Adrenal gland (tissue), 9 donors: ENCODE measurements at regions not wholly inside any gene's neighbourhood (a gene's known extent, or its start where the extent isn't known, plus 50 kb on each side); places are given as distances from the start of the nearest gene placed in this dataset.

Source experiments
- DNase-seq, 7 donors: peaks; one replicate each; pipeline ENCODE4 v3.0.0-alpha.2; 2019 to 2020
- H3K27ac ChIP-seq, 5 donors: fragments of 200-600 bp; sonication (generic) in 4 of 5; 1 replicate in 3 of 5; 2 replicates in 2 of 5; pipeline versions ENCODE4 v1.5.1 to v1.8.0; 2016 to 2020; ENCODE audit warnings: mild to moderate bottlenecking in 1 of 5
- H3K27me3 ChIP-seq: fragments of 200-600 bp; 2 replicates; pipeline ENCODE4 v1.8.0; 2021
- H3K36me3 ChIP-seq, 2 donors: fragments of 200-600 bp; replicated peaks in 1 of 2; 1 replicate in 1 of 2; 2 replicates in 1 of 2; pipeline versions ENCODE4 v1.5.1 to v1.8.0; 2018 to 2022
- H3K4me1 ChIP-seq, 2 donors: fragments of 200-600 bp; replicated peaks in 1 of 2; 1 replicate in 1 of 2; 2 replicates in 1 of 2; pipeline versions ENCODE4 v1.5.1 to v1.8.0; 2018 to 2021
- H3K4me3 ChIP-seq, 4 donors: fragments of 200-600 bp; sonication (generic) in 3 of 4; one replicate each; pipeline ENCODE4 v1.5.1; 2016 to 2018
- H3K9me3 ChIP-seq, 3 donors: fragments of 200-600 bp; sonication (generic) in 1 of 3; replicated peaks in 1 of 3; 1 replicate in 2 of 3; 2 replicates in 1 of 3; pipeline versions ENCODE4 v1.5.1 to v1.8.0; 2016 to 2021
- CTCF ChIP-seq, 6 experiments: fragments of 450-650 bp in 4 of 6; fragments of 200-600 bp in 2 of 6; sonication (generic) in 1 of 6; IDR thresholded peaks; 1 replicate in 5 of 6; 2 replicates in 1 of 6; pipeline versions ENCODE4 v1.5.1 to v1.8.0; 2016 to 2021; ENCODE audit warnings: antibody characterized with exemption in 6 of 6, mild to moderate bottlenecking in 2 of 6, moderate library complexity in 1 of 6
- POLR2A ChIP-seq, 2 donors: fragments of 450-650 bp; IDR thresholded peaks; one replicate each; pipeline ENCODE4 v1.6.1; 2017; ENCODE audit warnings: antibody characterized with exemption in 2 of 2, mild to moderate bottlenecking in 2 of 2, moderate library complexity in 1 of 2
- WGBS, 4 donors: extraction: QIAGEN DNeasy Blood & Tissue Kit in 2 of 4; methylation state at CpG; one replicate each; pipeline versions ENCODE4 v1.1.5 to v1.1.7; 2013 to 2017; 5-methylcytosine and 5-hydroxymethylcytosine counted together
- intact Hi-C, 2 donors: fragments of 100-400 bp; cut with DNase I; formaldehyde crosslinking; loops; one replicate each; pipeline versions ENCODE4 v1.14.1 to v1.15.0; 2022 to 2023
- donor health status: healthy with polysubstance abuse.
- donor health status: Bipolar disorder and iron deficiency.
- donor health status: DM: yes; HTN: yes; CAD: no.
- donor health status: DM: no; HTN: no; CAD: no.
- donor health status: DM: no; HTN: no; CAD: no.

DNA sequence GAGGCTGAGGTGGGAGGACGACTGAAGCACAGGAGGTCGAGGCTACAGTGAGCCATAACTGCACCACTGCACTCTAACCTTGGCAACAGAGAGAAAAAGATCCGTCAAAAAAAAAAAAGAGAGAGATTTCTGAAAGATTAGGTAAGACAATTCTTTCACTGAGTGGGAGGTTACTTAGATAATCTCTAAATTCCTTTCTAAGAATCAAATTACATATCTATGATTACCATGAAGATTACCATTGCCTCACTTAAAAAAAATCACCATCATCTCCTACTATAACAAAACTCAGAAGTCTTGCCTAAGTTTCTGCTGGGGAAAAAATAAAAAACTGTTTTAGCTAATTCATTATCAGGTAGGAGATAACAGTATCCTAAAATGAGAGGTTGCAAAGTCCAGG lies 366.7 kb downstream of the DUSP6 start:
- Histone ChIP-seq H3K9me3 (no peaks in the 10 kb centered on the region), H3K4me3 (no peak overlapping the region), H3K4me1 (no peaks in the 10 kb centered on the region), H3K36me3 (no peaks in the 10 kb centered on the region), H3K27ac (no peak overlapping the region), H3K27me3 (no peaks in the 10 kb centered on the region)
- TF ChIP-seq CTCF (IDR thresholded peaks at IDR 0.05) (no peak), POLR2A (IDR thresholded peaks at IDR 0.05) (no peak)
- intact Hi-C loops: no loop called here
- 54 to 65% (median 61%) methylated on average over 3 of the region's 3 CpGs for WGBS, 4 donors
- DNase-seq: no peak

DNA sequence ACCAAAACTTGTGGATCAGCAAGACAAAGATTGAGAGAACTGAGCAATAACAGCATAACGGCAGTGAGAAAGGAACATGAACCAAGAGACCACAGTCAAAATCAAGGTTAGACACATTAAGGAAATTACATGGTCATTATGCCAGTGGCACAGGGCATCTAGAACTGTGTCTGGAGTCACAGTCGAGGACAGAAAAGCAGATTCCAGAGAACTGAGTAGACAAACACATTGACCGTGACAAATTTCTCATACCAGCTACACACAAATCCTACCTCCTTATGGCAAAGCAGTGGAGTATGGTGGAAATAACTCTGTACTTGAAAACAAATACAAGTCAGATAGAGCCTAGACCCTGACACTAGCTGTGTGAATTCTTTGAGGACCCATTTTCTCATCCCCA lies 367.3 kb downstream of the DUSP6 start:
- Histone ChIP-seq H3K4me1 (no peaks in the 10 kb centered on the region), H3K36me3 (no peaks in the 10 kb centered on the region), H3K9me3 (no peaks in the 10 kb centered on the region), H3K27ac (no peak overlapping the region), H3K4me3 (no peak overlapping the region), H3K27me3 (no peaks in the 10 kb centered on the region)
- DNase-seq: no peak
- TF ChIP-seq CTCF (IDR thresholded peaks at IDR 0.05): no peak
- no peak for TF ChIP-seq POLR2A (IDR thresholded peaks at IDR 0.05)
- 90 to 92% (median 91%) methylated on average over 3 of the region's 3 CpGs for WGBS, 4 donors
- intact Hi-C loops: no loop called here

GRCh38 chr12:88982694-88983093 lies 369.6 kb downstream of the DUSP6 start:
- intact Hi-C loops: no loop called here
- H3K4me3 ChIP-seq: no peak overlapping the region
- H3K27ac ChIP-seq: no peak overlapping the region
- H3K27me3 ChIP-seq: no peaks in the 10 kb centered on the region
- no peak for TF ChIP-seq CTCF (IDR thresholded peaks at IDR 0.05)
- no peak for TF ChIP-seq POLR2A (IDR thresholded peaks at IDR 0.05)
- H3K4me1 ChIP-seq: no peaks in the 10 kb centered on the region
- no peaks in the 10 kb centered on the region for H3K9me3 ChIP-seq
- H3K36me3 ChIP-seq: no peaks in the 10 kb centered on the region
- 73 to 96% (median 91%) methylated on average over 1 of the region's 1 CpG for WGBS, 4 donors
- DNase-seq: no peak

- TF ChIP-seq CTCF (IDR thresholded peaks at IDR 0.05) (no peak), POLR2A (IDR thresholded peaks at IDR 0.05) (no peak)
- no peak for DNase-seq
- intact Hi-C loops: no loop called here
- Histone ChIP-seq H3K36me3 (no peaks in the 10 kb centered on the region), H3K4me1 (no peaks in the 10 kb centered on the region), H3K27me3 (no peaks in the 10 kb centered on the region), H3K9me3 (no peaks in the 10 kb centered on the region), H3K27ac (no peak overlapping the region), H3K4me3 (no peak overlapping the region)
- 63 to 72% (median 67%) methylated on average over 2 of the region's 2 CpGs for WGBS, 4 donors
These were observed 375.2 kb downstream of the DUSP6 start for GRCh38 chr12:88977115-88977514.
